ENCODE measurements at regions not wholly inside any gene's neighbourhood (a gene's known extent, or its start where the extent isn't known, plus 50 kb on each side); places are given as distances from the start of the nearest gene placed in this dataset.

DNA sequence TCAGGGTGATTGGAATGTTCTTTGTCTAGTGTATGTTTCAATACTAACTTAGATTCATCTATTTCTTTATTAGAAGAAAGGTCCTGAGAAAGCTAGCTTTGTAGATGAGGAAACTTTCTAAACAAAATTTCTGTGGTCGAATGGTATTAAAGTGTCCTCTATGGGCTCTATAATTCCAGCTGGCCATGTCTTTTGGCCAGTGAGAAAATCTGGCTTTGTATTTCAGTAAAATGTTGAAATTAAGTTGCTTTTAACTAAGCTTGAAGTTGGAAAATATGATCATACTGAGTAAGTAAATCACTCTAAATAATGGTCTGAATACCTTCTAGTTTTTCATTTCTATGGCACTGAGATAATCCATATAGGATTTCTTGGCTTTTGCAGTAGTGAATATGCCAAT is 148.8 kb downstream of the RDH14 start (continued):
- TF ChIP-seq SAP30 (IDR thresholded peaks at IDR 0.05; ENCODE audit: insufficient read depth, insufficient replicate concordance, low read length), result no peak
- no peak for TF ChIP-seq SUZ12 (IDR thresholded peaks at IDR 0.05; ENCODE audit: low read length)
- TF ChIP-seq NANOG (IDR thresholded peaks at IDR 0.05; ENCODE audit: insufficient read depth, low read depth, low read length, poor library complexity, severe bottlenecking), result no peak
- no peak for TF ChIP-seq TCF12 (IDR thresholded peaks at IDR 0.05; ENCODE audit: low read depth, low read length)
